ENCODE measurements at regions not wholly inside any gene's neighbourhood (a gene's known extent, or its start where the extent isn't known, plus 50 kb on each side); places are given as distances from the start of the nearest gene placed in this dataset.

GRCh38 chr3:65182682-65183081 is 494.9 kb upstream of the ADAMTS9 start:
- no peaks in the 10 kb centered on the region for H3K4me1 ChIP-seq (ENCODE audit: control insufficient read depth, insufficient read depth, low read length)
- no peaks in the 10 kb centered on the region for H3K9me3 ChIP-seq (replicated peaks; ENCODE audit: control insufficient read depth, insufficient read depth, low read length)
- no peaks in the 10 kb centered on the region for H4K20me1 ChIP-seq (ENCODE audit: control insufficient read depth, insufficient read depth)
- FAIRE-seq (no peak), DNase-seq (ENCODE audit: low read depth, low spot score) (no peak), ATAC-seq (no peak)
- H3K27me3 ChIP-seq (replicated peaks in 1 of 2; ENCODE audit: control insufficient read depth in 2 of 2, insufficient read depth in 2 of 2, low read length in 1 of 2) = no peaks in the 10 kb centered on the region
- POLR2A ChIA-PET = no interaction called here
- in situ Hi-C loops (cut with MboI) (no loop called here), intact Hi-C loops (cut with micrococcal nuclease; ENCODE audit: unreplicated experiment) (no loop called here)
- 35% methylated on average over 3 of the region's 3 CpGs for WGBS (ENCODE audit: insufficient coverage, insufficient replicate concordance, low lambda C conversion rate, missing lambda C conversion rate)
- H3K27ac ChIP-seq (ENCODE audit: control insufficient read depth, insufficient read depth) = no peak overlapping the region
- no peaks in the 10 kb centered on the region for H3K36me3 ChIP-seq (ENCODE audit: control insufficient read depth in 2 of 2, insufficient read depth in 2 of 2, low read length in 1 of 2)
- RAD21 ChIA-PET (ENCODE audit: unreplicated experiment) = no interaction called here
- no peak overlapping the region for H2AFZ ChIP-seq (ENCODE audit: control insufficient read depth, low read depth, low read length)
- no TSS peak for BruUV-seq (replicated peaks)
- no peak for TF ChIP-seq MXI1 (IDR thresholded peaks at IDR 0.05; ENCODE audit: low read depth, low read length)
- no peak overlapping the region for H3K4me3 ChIP-seq
- SMC1A ChIA-PET (ENCODE audit: uncharacterized antibody, unreplicated experiment) = no interaction called here
- H3K4me2 ChIP-seq (ENCODE audit: control insufficient read depth, insufficient read depth) = no peak overlapping the region
- CTCF ChIA-PET = no interaction called here
- H3K79me2 ChIP-seq (ENCODE audit: control insufficient read depth, insufficient read depth, low read length) = no peaks in the 10 kb centered on the region
- H3K9ac ChIP-seq (ENCODE audit: control insufficient read depth, insufficient read depth, low read length) = no peak overlapping the region

- ChIA-PET SMC1A (ENCODE audit: uncharacterized antibody, unreplicated experiment) (no interaction called here), POLR2A (no interaction called here), CTCF (interaction anchor here (2.7 kb wide), 1 partner anchor 11 kb away, joined by 8 read pairs; no protein-coding TSS in a partner anchor), RAD21 (ENCODE audit: unreplicated experiment) (no interaction called here)
- no TSS peak for BruUV-seq (replicated peaks)
- no peak overlapping the region for H3K9ac ChIP-seq (ENCODE audit: control insufficient read depth, insufficient read depth, low read length)
- no peaks in the 10 kb centered on the region for H3K79me2 ChIP-seq (ENCODE audit: control insufficient read depth, insufficient read depth, low read length)
- H3K9me3 ChIP-seq (replicated peaks; ENCODE audit: control insufficient read depth, insufficient read depth, low read length) = no peaks in the 10 kb centered on the region
- H2AFZ ChIP-seq (ENCODE audit: control insufficient read depth, low read depth, low read length) = no peak overlapping the region
- ATAC-seq = no peak
- in situ Hi-C loops (cut with MboI) (no loop called here), intact Hi-C loops (cut with micrococcal nuclease; ENCODE audit: unreplicated experiment) (no loop called here)
- DNase-seq (ENCODE audit: low read depth, low spot score) = no peak
- no peak overlapping the region for H3K4me3 ChIP-seq
- no peaks in the 10 kb centered on the region for H3K36me3 ChIP-seq (ENCODE audit: control insufficient read depth in 2 of 2, insufficient read depth in 2 of 2, low read length in 1 of 2)
- whole genome bisulfite sequencing (ENCODE audit: insufficient coverage, insufficient replicate concordance, low lambda C conversion rate, missing lambda C conversion rate) = 25% methylated on average over 4 of the region's 4 CpGs
- H3K4me2 ChIP-seq (ENCODE audit: control insufficient read depth, insufficient read depth) = no peak overlapping the region
- no peaks in the 10 kb centered on the region for H4K20me1 ChIP-seq (ENCODE audit: control insufficient read depth, insufficient read depth)
- H3K4me1 ChIP-seq (ENCODE audit: control insufficient read depth, insufficient read depth, low read length) = no peaks in the 10 kb centered on the region
- no peak overlapping the region for H3K27ac ChIP-seq (ENCODE audit: control insufficient read depth, insufficient read depth)
- FAIRE-seq = no peak
- no peaks in the 10 kb centered on the region for H3K27me3 ChIP-seq (replicated peaks in 1 of 2; ENCODE audit: control insufficient read depth in 2 of 2, insufficient read depth in 2 of 2, low read length in 1 of 2)
- TF ChIP-seq, protein P1, sequence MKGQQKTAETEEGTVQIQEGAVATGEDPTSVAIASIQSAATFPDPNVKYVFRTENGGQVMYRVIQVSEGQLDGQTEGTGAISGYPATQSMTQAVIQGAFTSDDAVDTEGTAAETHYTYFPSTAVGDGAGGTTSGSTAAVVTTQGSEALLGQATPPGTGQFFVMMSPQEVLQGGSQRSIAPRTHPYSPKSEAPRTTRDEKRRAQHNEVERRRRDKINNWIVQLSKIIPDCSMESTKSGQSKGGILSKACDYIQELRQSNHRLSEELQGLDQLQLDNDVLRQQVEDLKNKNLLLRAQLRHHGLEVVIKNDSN (IDR thresholded peaks at IDR 0.05; ENCODE audit: borderline replicate concordance, extremely low read length, insufficient read depth, low read depth, low read length) = no peak
- TF ChIP-seq RB1 (IDR thresholded peaks at IDR 0.05; ENCODE audit: borderline replicate concordance) (no peak), PML (IDR thresholded peaks at IDR 0.05; ENCODE audit: low read length) (no peak), CREM (IDR thresholded peaks at IDR 0.05; ENCODE audit: low read depth) (no peak), HDAC6 (IDR thresholded peaks at IDR 0.05; ENCODE audit: unreplicated experiment) (no peak), TARDBP (IDR thresholded peaks at IDR 0.05; ENCODE audit: borderline replicate concordance) (no peak), YY1 (IDR thresholded peaks at IDR 0.05; ENCODE audit: low read depth, low read length) (no peak), SMAD1 (IDR thresholded peaks at IDR 0.05; ENCODE audit: low read depth, partially characterized antibody) (no peak), NFXL1 (IDR thresholded peaks at IDR 0.05; ENCODE audit: borderline replicate concordance) (no peak), JUND (IDR thresholded peaks at IDR 0.05; ENCODE audit: low read depth, low read length) (no peak), NFYA (IDR thresholded peaks at IDR 0.05; ENCODE audit: borderline replicate concordance, low read depth, low read length) (no peak), PRDM15 (CRISPR knock-in tag; IDR thresholded peaks at IDR 0.05) (no peak), CEBPB (IDR thresholded peaks at IDR 0.05; ENCODE audit: borderline replicate concordance in 1 of 2, low read depth in 2 of 2, low read length in 2 of 2) (no peak), RELA (IDR thresholded peaks at IDR 0.05; ENCODE audit: borderline replicate concordance, partially characterized antibody) (no peak), RCOR1 (conservative IDR thresholded peaks at IDR 0.05; ENCODE audit: low read depth, low read length) (no peak)
These were observed 494.3 kb upstream of the ADAMTS9 start for GRCh38 chr3:65182085-65182484.

Measured in GM12878 (cell line).